Lower leg skin (tissue), 3 donors: ENCODE measurements at regions not wholly inside any gene's neighbourhood (a gene's known extent, or its start where the extent isn't known, plus 50 kb on each side); places are given as distances from the start of the nearest gene placed in this dataset.

Experiments used
- CTCF ChIP-seq, 3 donors: fragments of 450-650 bp; IDR thresholded peaks; one replicate each; pipeline ENCODE4 v1.5.1; 2016; ENCODE audit warnings: antibody characterized with exemption in 3 of 3, mild to moderate bottlenecking in 3 of 3, moderate library complexity in 2 of 3
- POLR2A ChIP-seq, 2 donors: fragments of 450-650 bp; IDR thresholded peaks; one replicate each; pipeline ENCODE4 v1.6.1; 2016 to 2017; ENCODE audit warnings: antibody characterized with exemption in 2 of 2, mild to moderate bottlenecking in 1 of 2, moderate library complexity in 1 of 2

- no peak for TF ChIP-seq POLR2A (IDR thresholded peaks at IDR 0.05)
- no peak for TF ChIP-seq CTCF (IDR thresholded peaks at IDR 0.05)
These were observed 762.5 kb downstream of the LIG4 start for GRCh38 chr13:107452833-107453232.
